ENCODE measurements at regions not wholly inside any gene's neighbourhood (a gene's known extent, or its start where the extent isn't known, plus 50 kb on each side); places are given as distances from the start of the nearest gene placed in this dataset.

DNA sequence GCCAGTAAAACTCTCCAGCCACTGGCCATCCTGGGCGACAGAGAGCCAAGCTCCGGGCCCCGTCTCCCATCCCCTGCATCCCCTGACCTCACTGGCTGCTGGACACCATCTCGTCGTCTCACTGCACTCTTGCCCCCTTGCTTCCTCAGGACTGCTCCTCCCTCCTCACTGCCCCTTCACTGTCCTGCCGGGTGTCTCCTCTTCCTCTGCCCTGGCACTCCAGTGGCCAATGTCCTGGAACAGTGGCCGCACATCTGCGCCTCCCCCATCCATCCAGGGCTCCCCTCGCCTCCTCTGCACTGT lies 800.4 kb downstream of the BRD1 start:
- DNase-seq (ENCODE audit: low spot score): no peak
- TF ChIP-seq, protein P1, sequence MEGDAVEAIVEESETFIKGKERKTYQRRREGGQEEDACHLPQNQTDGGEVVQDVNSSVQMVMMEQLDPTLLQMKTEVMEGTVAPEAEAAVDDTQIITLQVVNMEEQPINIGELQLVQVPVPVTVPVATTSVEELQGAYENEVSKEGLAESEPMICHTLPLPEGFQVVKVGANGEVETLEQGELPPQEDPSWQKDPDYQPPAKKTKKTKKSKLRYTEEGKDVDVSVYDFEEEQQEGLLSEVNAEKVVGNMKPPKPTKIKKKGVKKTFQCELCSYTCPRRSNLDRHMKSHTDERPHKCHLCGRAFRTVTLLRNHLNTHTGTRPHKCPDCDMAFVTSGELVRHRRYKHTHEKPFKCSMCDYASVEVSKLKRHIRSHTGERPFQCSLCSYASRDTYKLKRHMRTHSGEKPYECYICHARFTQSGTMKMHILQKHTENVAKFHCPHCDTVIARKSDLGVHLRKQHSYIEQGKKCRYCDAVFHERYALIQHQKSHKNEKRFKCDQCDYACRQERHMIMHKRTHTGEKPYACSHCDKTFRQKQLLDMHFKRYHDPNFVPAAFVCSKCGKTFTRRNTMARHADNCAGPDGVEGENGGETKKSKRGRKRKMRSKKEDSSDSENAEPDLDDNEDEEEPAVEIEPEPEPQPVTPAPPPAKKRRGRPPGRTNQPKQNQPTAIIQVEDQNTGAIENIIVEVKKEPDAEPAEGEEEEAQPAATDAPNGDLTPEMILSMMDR (IDR thresholded peaks at IDR 0.05; ENCODE audit: extremely low read depth, missing control alignments): no peak

DNA sequence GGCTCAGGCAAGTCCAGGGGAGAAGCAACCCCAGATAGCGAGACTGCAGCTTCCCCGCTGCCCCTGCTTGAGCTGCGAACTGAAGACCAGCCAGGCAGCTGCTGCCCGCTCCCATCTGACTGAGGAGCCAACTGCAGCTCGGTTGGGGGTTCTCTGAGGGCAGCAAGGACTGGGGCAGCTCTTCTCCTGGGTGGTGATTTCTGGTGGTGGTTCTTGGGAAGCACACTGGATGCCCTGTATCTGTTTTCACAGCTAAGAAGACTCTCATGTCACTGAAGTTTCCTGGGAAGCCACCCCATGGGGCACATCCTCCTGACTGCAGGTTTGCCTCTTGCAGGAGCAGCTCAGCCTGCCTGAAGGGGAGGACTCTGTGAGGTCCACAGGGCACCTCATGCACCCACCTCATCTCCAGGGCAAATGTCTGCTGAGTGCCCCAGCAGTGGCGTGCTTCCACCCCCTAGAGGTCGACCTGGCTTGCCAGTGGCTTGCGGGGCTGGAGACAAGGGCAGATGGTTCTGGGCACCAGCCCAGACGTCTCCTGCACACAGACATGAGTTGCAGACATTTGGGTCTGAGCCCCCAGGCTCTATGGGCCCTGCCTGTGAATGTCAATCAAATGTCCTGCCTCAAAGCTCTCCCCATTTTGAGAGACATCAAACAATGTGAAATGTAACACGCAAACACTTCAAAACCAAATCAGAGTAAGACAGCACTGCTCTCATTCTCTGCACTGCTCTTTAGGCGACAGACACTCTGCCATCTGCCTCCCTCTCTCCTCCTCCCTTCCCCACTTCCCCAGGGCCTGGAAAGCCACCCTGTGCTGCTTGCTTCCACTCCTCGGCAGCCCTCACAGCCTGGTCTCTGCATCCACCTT lies 800.9 kb downstream of the BRD1 start:
- TF ChIP-seq, protein P1 (IDR thresholded peaks at IDR 0.05; ENCODE audit: extremely low read depth, missing control alignments): no peak
- no peak for DNase-seq (ENCODE audit: low spot score)

GRCh38 chr22:49025791-49026493 lies 801.7 kb downstream of the BRD1 start:
- DNase-seq (ENCODE audit: low spot score): no peak
- TF ChIP-seq, protein P1 (IDR thresholded peaks at IDR 0.05; ENCODE audit: extremely low read depth, missing control alignments): no peak

DNA sequence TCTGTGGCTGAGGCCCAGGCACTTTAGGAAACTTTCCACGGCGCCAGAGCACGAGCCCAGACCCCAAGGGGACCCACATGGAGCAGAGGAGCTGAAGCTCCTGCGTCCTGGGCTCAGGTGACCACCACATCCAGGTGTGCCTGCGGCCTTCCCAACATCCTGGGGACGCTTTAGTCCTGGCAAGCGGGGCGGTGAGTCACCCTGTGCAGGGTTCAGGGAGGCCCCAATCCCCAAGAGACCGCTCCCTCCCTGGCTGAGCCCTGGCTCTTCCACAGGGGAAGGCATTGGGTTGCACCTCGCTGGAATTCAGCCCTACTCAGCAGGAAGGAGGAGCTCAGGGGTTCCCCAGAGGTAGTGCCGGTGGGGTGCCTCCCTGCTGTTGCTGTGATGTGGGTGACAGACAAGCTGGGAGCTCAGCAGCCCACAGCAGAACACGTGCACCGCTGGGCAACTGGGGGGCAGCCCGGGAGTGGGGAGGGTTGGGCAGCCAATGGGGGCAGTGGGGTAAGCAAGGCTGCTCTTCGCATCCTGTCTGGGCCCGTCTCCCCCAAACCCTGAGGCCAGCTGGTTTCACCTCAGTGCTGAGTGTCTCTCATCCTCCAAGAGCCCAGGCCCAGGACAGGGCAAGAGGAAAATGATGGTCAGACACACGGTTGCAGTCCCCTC lies 802.8 kb downstream of the BRD1 start:
- TF ChIP-seq, protein P1 (IDR thresholded peaks at IDR 0.05; ENCODE audit: extremely low read depth, missing control alignments): no peak
- DNase-seq (ENCODE audit: low spot score): no peak

DNA sequence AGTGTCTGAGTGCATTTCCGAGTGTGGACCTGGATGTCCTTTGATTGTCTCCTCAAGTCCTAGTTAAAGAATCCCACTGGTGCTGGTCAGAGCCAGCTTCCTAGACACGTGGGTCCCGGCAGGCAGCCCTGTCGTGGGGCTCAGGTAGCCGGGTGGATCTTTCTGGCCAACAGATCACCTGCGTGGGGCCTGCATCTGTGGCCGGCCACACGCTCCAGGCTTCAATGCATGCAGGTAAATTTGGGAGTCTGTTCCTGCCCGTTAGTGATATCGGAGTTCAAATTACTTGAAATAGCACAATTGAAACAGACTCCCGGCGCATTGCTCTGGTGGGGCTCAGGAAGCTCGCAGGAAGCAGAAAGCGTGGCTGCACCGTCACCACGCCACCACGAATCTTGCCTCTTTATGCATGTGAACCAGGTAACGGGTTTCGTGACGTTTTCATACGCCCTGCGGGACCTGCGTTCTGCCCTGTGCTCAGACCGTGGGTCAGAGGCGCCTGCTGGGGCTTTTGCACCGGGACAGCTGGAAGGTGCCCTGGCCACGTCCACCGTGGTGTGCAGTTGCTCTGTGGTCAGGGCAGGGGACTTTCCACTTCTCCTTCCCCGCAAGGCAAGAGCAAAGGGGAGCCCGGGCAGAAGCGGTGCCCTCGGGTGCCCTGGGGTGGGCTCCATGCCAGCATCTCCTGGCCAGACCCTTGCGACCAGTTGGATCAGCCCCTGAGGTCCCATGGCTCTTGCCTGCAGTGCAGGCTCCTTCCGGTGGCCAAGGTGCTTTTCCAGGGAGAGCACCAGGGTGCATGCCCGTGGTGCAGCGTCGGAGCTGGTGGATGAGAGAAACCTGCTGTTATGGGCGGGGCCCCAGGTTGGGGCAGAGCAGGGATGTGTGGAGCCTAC lies 803.5 kb downstream of the BRD1 start:
- TF ChIP-seq, protein P1 (IDR thresholded peaks at IDR 0.05; ENCODE audit: extremely low read depth, missing control alignments): no peak
- DNase-seq (ENCODE audit: low spot score): no peak

DNA sequence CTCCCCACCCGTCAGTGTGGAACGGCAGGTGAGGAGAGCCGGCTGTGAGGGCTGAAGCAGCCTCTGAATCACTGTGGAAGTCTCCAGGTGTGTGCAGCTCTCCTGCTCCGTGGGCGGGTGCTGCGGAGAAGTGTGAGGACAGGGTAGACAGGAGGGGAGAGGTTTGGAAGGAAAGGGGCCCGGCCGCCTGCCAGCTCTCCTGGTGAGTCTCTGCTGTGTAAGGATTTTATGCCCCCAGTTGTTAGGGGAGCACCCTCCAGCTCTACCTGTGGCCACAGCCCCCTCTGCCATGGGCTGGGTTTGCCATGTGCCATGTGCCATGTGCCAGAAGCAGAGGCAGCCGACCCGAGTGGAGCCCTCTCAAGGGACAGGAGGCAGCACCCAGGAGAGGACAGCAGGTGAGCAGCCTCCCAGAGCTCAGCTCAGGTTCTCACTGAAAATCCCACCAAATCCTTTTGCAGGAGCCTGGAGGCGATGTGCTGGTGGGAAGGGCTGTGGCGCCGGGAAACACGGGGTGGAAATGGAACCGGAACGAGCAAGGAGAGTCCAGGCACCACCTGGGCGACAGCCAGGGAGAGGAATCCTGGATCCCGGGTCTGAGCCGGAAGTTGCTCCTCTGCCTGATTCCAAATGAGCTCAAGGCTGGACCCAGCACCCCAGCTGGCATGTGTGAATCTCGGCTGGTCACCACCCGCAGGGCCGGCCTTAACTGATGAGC lies 804.4 kb downstream of the BRD1 start:
- TF ChIP-seq, protein P1 (IDR thresholded peaks at IDR 0.05; ENCODE audit: extremely low read depth, missing control alignments): no peak
- DNase-seq (ENCODE audit: low spot score): no peak

Data from GM20000 (cell line).